ENCODE measurements at regions not wholly inside any gene's neighbourhood (a gene's known extent, or its start where the extent isn't known, plus 50 kb on each side); places are given as distances from the start of the nearest gene placed in this dataset.
"Not testable (repeated sequence)": the region's sequence is repeated elsewhere in the genome, so short reads cannot be mapped to it uniquely, and the experiment has no call there.

DNA sequence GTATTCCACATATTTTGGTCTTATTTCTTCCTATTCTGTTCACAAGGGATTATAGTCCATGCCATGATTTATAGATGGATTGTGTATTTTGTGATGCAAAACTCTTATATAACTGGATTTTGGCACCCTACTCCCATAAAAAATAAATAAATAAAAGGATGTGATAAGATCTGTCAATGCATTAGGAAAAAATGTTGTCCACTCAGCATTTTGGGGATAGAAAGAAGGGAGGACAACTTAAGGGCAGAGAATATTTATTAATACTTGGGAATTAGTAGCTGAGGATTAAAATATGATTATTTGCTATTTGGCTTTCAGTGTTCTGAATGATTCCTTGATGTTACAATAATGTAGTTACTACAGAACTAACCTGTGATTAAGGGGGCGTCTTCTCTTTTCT lies 682.6 kb downstream of the ZBBX start:
- DNase-seq (ENCODE audit: extremely low spot score, unreplicated experiment): no peak

DNA sequence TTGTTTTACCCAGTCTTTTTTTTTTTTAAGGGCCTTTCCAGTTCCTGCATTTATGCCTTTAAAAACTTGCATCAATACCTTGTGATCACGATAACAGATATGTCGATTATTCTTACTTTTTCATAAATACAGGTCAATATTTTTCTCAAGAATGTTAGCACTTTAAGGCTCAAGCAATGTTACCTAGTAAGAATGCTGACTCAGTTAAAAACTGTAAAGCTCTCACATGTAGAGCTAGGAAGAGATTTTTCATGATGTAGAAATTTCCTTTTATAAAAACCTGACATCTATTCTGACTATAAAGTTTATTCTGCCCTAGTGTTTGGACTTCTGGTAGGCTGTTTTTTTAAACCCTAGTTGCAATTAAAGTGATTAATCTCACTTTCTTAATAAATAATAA lies 684.0 kb downstream of the ZBBX start:
- TF ChIP-seq, protein P1, sequence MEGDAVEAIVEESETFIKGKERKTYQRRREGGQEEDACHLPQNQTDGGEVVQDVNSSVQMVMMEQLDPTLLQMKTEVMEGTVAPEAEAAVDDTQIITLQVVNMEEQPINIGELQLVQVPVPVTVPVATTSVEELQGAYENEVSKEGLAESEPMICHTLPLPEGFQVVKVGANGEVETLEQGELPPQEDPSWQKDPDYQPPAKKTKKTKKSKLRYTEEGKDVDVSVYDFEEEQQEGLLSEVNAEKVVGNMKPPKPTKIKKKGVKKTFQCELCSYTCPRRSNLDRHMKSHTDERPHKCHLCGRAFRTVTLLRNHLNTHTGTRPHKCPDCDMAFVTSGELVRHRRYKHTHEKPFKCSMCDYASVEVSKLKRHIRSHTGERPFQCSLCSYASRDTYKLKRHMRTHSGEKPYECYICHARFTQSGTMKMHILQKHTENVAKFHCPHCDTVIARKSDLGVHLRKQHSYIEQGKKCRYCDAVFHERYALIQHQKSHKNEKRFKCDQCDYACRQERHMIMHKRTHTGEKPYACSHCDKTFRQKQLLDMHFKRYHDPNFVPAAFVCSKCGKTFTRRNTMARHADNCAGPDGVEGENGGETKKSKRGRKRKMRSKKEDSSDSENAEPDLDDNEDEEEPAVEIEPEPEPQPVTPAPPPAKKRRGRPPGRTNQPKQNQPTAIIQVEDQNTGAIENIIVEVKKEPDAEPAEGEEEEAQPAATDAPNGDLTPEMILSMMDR (IDR thresholded peaks at IDR 0.05): no peak
- H3K4me1 Mint-ChIP-seq (ENCODE audit: unreplicated experiment): no peaks in the 10 kb centered on the region
- peaks cover 2% of the 10 kb centered on the region for H3K27me3 Mint-ChIP-seq (ENCODE audit: unreplicated experiment)
- DNase-seq (ENCODE audit: extremely low spot score, unreplicated experiment): no peak
- no peaks in the 10 kb centered on the region for H3K36me3 Mint-ChIP-seq (ENCODE audit: unreplicated experiment)
- no peak overlapping the region for H3K27ac Mint-ChIP-seq (ENCODE audit: unreplicated experiment)
- no peak overlapping the region for H3K4me3 Mint-ChIP-seq (ENCODE audit: unreplicated experiment)
- H3K9me3 Mint-ChIP-seq (ENCODE audit: unreplicated experiment): peaks cover 3% of the 10 kb centered on the region

More for the DNA sequence above, 682.6 kb downstream of the ZBBX start:
- H3K27me3 Mint-ChIP-seq (ENCODE audit: unreplicated experiment): peaks cover 2% of the 10 kb centered on the region
- H3K4me1 Mint-ChIP-seq (ENCODE audit: unreplicated experiment): no peaks in the 10 kb centered on the region
- no peak overlapping the region for H3K27ac Mint-ChIP-seq (ENCODE audit: unreplicated experiment)
- H3K9me3 Mint-ChIP-seq (ENCODE audit: unreplicated experiment): peaks cover 4% of the 10 kb centered on the region
- H3K4me3 Mint-ChIP-seq (ENCODE audit: unreplicated experiment): no peak overlapping the region
- TF ChIP-seq, protein P1 (IDR thresholded peaks at IDR 0.05): no peak
- no peaks in the 10 kb centered on the region for H3K36me3 Mint-ChIP-seq (ENCODE audit: unreplicated experiment)

DNA sequence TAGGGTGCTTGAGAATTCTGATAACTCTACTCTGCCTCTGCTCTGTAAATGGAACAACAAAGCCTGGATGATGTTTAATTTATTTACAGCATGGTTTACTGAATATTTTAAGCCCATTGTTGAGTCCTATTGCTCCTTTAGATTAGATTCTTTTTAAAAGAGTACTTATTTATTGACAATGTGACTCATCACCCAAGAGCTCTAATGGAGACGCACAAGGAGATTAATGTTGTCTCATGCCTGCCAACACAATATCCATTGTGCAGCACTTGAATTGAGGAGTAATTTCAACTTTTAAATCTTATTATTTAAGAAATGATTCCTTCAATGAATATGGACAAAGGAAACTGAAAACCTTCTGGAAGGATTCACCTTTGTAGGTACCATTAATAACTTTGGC lies 691.4 kb downstream of the ZBBX start:
- no peak for DNase-seq (ENCODE audit: extremely low spot score, unreplicated experiment)
- TF ChIP-seq, protein P1 (IDR thresholded peaks at IDR 0.05): no peak
- no peaks in the 10 kb centered on the region for H3K9me3 Mint-ChIP-seq (ENCODE audit: unreplicated experiment)
- no peak overlapping the region for H3K4me3 Mint-ChIP-seq (ENCODE audit: unreplicated experiment)
- no peak overlapping the region for H3K27ac Mint-ChIP-seq (ENCODE audit: unreplicated experiment)
- no peaks in the 10 kb centered on the region for H3K4me1 Mint-ChIP-seq (ENCODE audit: unreplicated experiment)
- H3K27me3 Mint-ChIP-seq (ENCODE audit: unreplicated experiment): no peaks in the 10 kb centered on the region
- no peaks in the 10 kb centered on the region for H3K36me3 Mint-ChIP-seq (ENCODE audit: unreplicated experiment)

DNA sequence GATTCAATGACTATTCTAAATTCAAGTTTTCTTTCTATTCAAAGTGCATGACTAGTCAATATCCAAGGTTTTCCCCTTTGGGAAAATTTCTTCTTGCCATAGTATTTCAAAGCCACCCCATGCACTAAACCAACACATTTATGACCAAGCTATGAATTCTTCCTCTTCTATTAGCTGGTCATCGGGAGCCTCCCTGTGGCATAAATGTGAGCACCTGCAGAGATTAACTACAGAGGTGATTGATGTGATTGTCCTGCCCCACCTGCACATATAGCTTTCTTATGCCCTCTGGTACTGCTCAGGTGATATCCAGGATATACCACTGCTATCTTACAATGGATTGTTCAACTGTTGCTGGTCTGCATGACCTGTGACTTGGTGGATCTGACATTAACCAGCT lies 694.9 kb downstream of the ZBBX start:
- no peaks in the 10 kb centered on the region for H3K4me1 Mint-ChIP-seq (ENCODE audit: unreplicated experiment)
- DNase-seq (ENCODE audit: extremely low spot score, unreplicated experiment): no peak
- no peaks in the 10 kb centered on the region for H3K36me3 Mint-ChIP-seq (ENCODE audit: unreplicated experiment)
- no peak overlapping the region for H3K27ac Mint-ChIP-seq (ENCODE audit: unreplicated experiment)
- H3K27me3 Mint-ChIP-seq (ENCODE audit: unreplicated experiment): no peaks in the 10 kb centered on the region
- TF ChIP-seq, protein P1 (IDR thresholded peaks at IDR 0.05): no peak
- H3K9me3 Mint-ChIP-seq (ENCODE audit: unreplicated experiment): no peaks in the 10 kb centered on the region
- no peak overlapping the region for H3K4me3 Mint-ChIP-seq (ENCODE audit: unreplicated experiment)

DNA sequence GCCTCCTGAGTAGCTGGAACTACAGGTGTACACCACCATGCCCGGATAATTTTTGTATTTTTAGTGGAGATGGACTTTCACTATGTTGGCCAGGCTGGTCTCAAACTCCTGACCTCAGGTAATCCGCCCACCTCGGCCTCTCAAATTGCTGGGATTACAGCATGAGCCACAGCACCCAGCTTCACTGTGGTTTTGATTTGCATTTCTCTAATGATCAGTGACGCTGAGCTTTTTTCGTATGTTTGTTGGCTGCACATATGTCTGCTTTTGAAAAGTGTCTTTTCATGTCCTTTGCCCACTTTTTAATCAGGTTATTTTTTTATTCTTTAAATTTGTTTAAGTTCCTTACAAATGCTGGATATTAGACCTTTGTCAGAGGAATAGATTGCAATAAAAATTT lies 696.0 kb downstream of the ZBBX start:
- H3K9me3 Mint-ChIP-seq (ENCODE audit: unreplicated experiment); DNase-seq (ENCODE audit: extremely low spot score, unreplicated experiment); H3K36me3 Mint-ChIP-seq (ENCODE audit: unreplicated experiment); H3K27ac Mint-ChIP-seq (ENCODE audit: unreplicated experiment); H3K27me3 Mint-ChIP-seq (ENCODE audit: unreplicated experiment); H3K4me1 Mint-ChIP-seq (ENCODE audit: unreplicated experiment); H3K4me3 Mint-ChIP-seq (ENCODE audit: unreplicated experiment): not testable (repeated sequence)

DNA sequence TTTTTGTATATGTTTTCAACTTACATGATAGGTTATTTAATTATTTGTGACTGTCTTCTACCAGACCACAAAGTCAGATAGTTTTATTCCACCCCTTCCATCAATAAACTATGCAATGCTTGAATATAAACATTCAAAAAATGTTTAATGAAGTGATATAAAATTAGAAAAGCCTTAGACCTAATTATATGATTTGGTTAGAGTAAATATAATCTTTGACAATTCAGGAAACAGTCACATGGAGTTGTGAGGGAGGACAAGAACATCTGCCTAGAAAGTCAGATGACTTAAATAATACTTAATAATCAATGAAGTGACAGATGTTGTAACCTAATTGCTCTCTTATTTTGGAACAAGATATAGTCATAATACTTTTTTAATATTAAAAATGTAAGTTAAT lies 710.3 kb downstream of the ZBBX start:
- TF ChIP-seq, protein P1 (IDR thresholded peaks at IDR 0.05): no peak
- Mint-ChIP-seq H3K27ac (ENCODE audit: unreplicated experiment) (no peak overlapping the region), H3K36me3 (ENCODE audit: unreplicated experiment) (no peaks in the 10 kb centered on the region), H3K9me3 (ENCODE audit: unreplicated experiment) (no peaks in the 10 kb centered on the region), H3K4me1 (ENCODE audit: unreplicated experiment) (no peaks in the 10 kb centered on the region), H3K4me3 (ENCODE audit: unreplicated experiment) (no peak overlapping the region), H3K27me3 (ENCODE audit: unreplicated experiment) (no peaks in the 10 kb centered on the region)
- DNase-seq (ENCODE audit: extremely low spot score, unreplicated experiment): no peak

All from osteocyte (in vitro differentiated cells).